Spinal cord (tissue), 9 donors: ENCODE measurements at regions not wholly inside any gene's neighbourhood (a gene's known extent, or its start where the extent isn't known, plus 50 kb on each side); places are given as distances from the start of the nearest gene placed in this dataset.

Experiments used
- DNase-seq, 6 donors: peaks; one replicate each; pipeline versions ENCODE4 v3.0.0 to v3.0.0-alpha.2; 2013 to 2015; ENCODE audit warnings: low spot score in 6 of 6, low read depth in 4 of 6
- H3K27ac ChIP-seq: one replicate; pipeline ENCODE4 v1.5.1; 2013; ENCODE audit warnings: low read depth, low read length, control low read depth
- H3K27me3 ChIP-seq: one replicate; pipeline ENCODE4 v1.6.1; 2013; ENCODE audit warnings: low read length; ENCODE audit not compliant: control insufficient read depth, insufficient read depth
- H3K36me3 ChIP-seq: one replicate; pipeline ENCODE4 v1.6.1; 2013; ENCODE audit warnings: low read length; ENCODE audit not compliant: control insufficient read depth, insufficient read depth
- H3K4me1 ChIP-seq: one replicate; pipeline ENCODE4 v1.6.1; 2013; ENCODE audit warnings: low read length; ENCODE audit not compliant: control insufficient read depth, insufficient read depth
- H3K4me3 ChIP-seq: one replicate; pipeline ENCODE4 v1.5.1; 2013; ENCODE audit warnings: low read depth, low read length, control low read depth
- H3K9me3 ChIP-seq: one replicate; pipeline ENCODE4 v1.6.1; 2013; ENCODE audit warnings: low read length; ENCODE audit not compliant: control insufficient read depth, insufficient read depth
- WGBS: methylation state at CpG from one replicate; pipeline ENCODE4 v1.1.5; 2013; ENCODE audit warnings: missing lambda C conversion rate; ENCODE audit not compliant: insufficient coverage; 5-methylcytosine and 5-hydroxymethylcytosine counted together
- donor health status: healthy.

GRCh38 chr5:96527768-96528661, 95.0 kb upstream of the PCSK1 start:
- no peak overlapping the region for H3K4me3 ChIP-seq
- no peaks in the 10 kb centered on the region for H3K9me3 ChIP-seq
- no peak overlapping the region for H3K27ac ChIP-seq
- H3K27me3 ChIP-seq = no peaks in the 10 kb centered on the region
- H3K36me3 ChIP-seq = no peaks in the 10 kb centered on the region
- peak in 1 of 6 donors; percentile 25 for DNase-seq
- H3K4me1 ChIP-seq = no peaks in the 10 kb centered on the region
- no CpG with 5 or more reads among the region's 1 CpG for WGBS

- Histone ChIP-seq H3K4me3 (no peak overlapping the region), H3K36me3 (no peaks in the 10 kb centered on the region), H3K27me3 (no peaks in the 10 kb centered on the region), H3K27ac (no peak overlapping the region), H3K9me3 (no peaks in the 10 kb centered on the region), H3K4me1 (no peaks in the 10 kb centered on the region)
- peak in 2 of 6 donors; percentile 9 to 20 for DNase-seq
- WGBS = no CpG with 5 or more reads among the region's 4 CpGs
Measured at GRCh38 chr5:96528826-96529474, 95.9 kb upstream of the PCSK1 start.

- H3K27ac ChIP-seq = no peak overlapping the region
- no peaks in the 10 kb centered on the region for H3K4me1 ChIP-seq
- 59% methylated on average over 2 of the region's 6 CpGs for WGBS
- no peak overlapping the region for H3K4me3 ChIP-seq
- no peaks in the 10 kb centered on the region for H3K27me3 ChIP-seq
- no peak for DNase-seq
- no peaks in the 10 kb centered on the region for H3K36me3 ChIP-seq
- no peaks in the 10 kb centered on the region for H3K9me3 ChIP-seq
Measured at GRCh38 chr5:96529559-96529958, 96.5 kb upstream of the PCSK1 start.

- no peak for DNase-seq
- H3K27ac ChIP-seq = no peak overlapping the region
- H3K36me3 ChIP-seq = no peaks in the 10 kb centered on the region
- no peak overlapping the region for H3K4me3 ChIP-seq
- no peaks in the 10 kb centered on the region for H3K27me3 ChIP-seq
- H3K9me3 ChIP-seq = no peaks in the 10 kb centered on the region
- H3K4me1 ChIP-seq = no peaks in the 10 kb centered on the region
Measured at GRCh38 chr5:96530901-96531300, 97.9 kb upstream of the PCSK1 start.

GRCh38 chr5:96533371-96533770, 100.3 kb upstream of the PCSK1 start:
- H3K27ac ChIP-seq = no peak overlapping the region
- no peaks in the 10 kb centered on the region for H3K27me3 ChIP-seq
- no peaks in the 10 kb centered on the region for H3K36me3 ChIP-seq
- no peak overlapping the region for H3K4me3 ChIP-seq
- no peak for DNase-seq
- no peaks in the 10 kb centered on the region for H3K4me1 ChIP-seq
- no peaks in the 10 kb centered on the region for H3K9me3 ChIP-seq
- WGBS = 100% methylated on average over 1 of the region's 4 CpGs

GRCh38 chr5:96537386-96537785, 104.3 kb upstream of the PCSK1 start:
- DNase-seq = no peak
- no peaks in the 10 kb centered on the region for H3K4me1 ChIP-seq
- H3K4me3 ChIP-seq = no peak overlapping the region
- H3K27me3 ChIP-seq = no peaks in the 10 kb centered on the region
- no peaks in the 10 kb centered on the region for H3K36me3 ChIP-seq
- WGBS = 67% methylated on average over 1 of the region's 3 CpGs
- H3K9me3 ChIP-seq = no peaks in the 10 kb centered on the region
- H3K27ac ChIP-seq = no peak overlapping the region

- Histone ChIP-seq H3K9me3 (no peaks in the 10 kb centered on the region), H3K27ac (no peak overlapping the region), H3K36me3 (no peaks in the 10 kb centered on the region), H3K4me3 (no peak overlapping the region), H3K4me1 (no peaks in the 10 kb centered on the region), H3K27me3 (no peaks in the 10 kb centered on the region)
- DNase-seq = no peak
- WGBS = no CpG with 5 or more reads among the region's 1 CpG
Measured at GRCh38 chr5:96538808-96539250, 105.8 kb upstream of the PCSK1 start.

- Histone ChIP-seq H3K27ac (no peak overlapping the region), H3K4me1 (no peaks in the 10 kb centered on the region), H3K27me3 (no peaks in the 10 kb centered on the region), H3K4me3 (no peak overlapping the region), H3K9me3 (no peaks in the 10 kb centered on the region), H3K36me3 (no peaks in the 10 kb centered on the region)
- no peak for DNase-seq
- no CpG with 5 or more reads among the region's 1 CpG for WGBS
Measured at GRCh38 chr5:96546120-96546519, 113.1 kb upstream of the PCSK1 start.

- H3K4me3 ChIP-seq = no peak overlapping the region
- H3K27me3 ChIP-seq = no peaks in the 10 kb centered on the region
- no peaks in the 10 kb centered on the region for H3K9me3 ChIP-seq
- no peaks in the 10 kb centered on the region for H3K4me1 ChIP-seq
- no peak for DNase-seq
- no peak overlapping the region for H3K27ac ChIP-seq
- no peaks in the 10 kb centered on the region for H3K36me3 ChIP-seq
- no CpG with 5 or more reads among the region's 4 CpGs for WGBS
Measured at GRCh38 chr5:96547486-96547885, 114.4 kb upstream of the PCSK1 start.

- no peaks in the 10 kb centered on the region for H3K27me3 ChIP-seq
- H3K27ac ChIP-seq = no peak overlapping the region
- no peaks in the 10 kb centered on the region for H3K4me1 ChIP-seq
- no peak overlapping the region for H3K4me3 ChIP-seq
- no CpG with 5 or more reads among the region's 2 CpGs for WGBS
- no peaks in the 10 kb centered on the region for H3K9me3 ChIP-seq
- DNase-seq = peak in 1 of 6 donors; percentile 77
- H3K36me3 ChIP-seq = no peaks in the 10 kb centered on the region
Measured at GRCh38 chr5:96548905-96549304, 113.3 kb upstream of the CAST start.
